Aorta (tissue), 5 donors: ENCODE measurements at regions not wholly inside any gene's neighbourhood (a gene's known extent, or its start where the extent isn't known, plus 50 kb on each side); places are given as distances from the start of the nearest gene placed in this dataset.
A peak's percentile ranks its signal among the peaks of the same experiment; 100 is the strongest.

Experiments used
- ATAC-seq: fragments of 200-7000 bp; cut with Tn5 transposase; one replicate; pipeline ENCODE4 v1.9.1; 2022; ENCODE audit warnings: moderate library complexity; ENCODE audit not compliant: low FRiP score
- DNase-seq, 2 donors: peaks; one replicate each; pipeline ENCODE4 v3.0.0-alpha.2; 2020
- H3K27ac ChIP-seq, 2 donors: one replicate each; pipeline ENCODE4 v1.5.1; 2013; ENCODE audit warnings: low read length in 2 of 2, mild to moderate bottlenecking in 2 of 2, moderate library complexity in 2 of 2, control low read depth in 1 of 2, inconsistent platforms in 1 of 2, low read depth in 1 of 2
- H3K27me3 ChIP-seq, 2 donors: one replicate each; pipeline ENCODE4 v1.6.1; 2013; ENCODE audit warnings: control low read depth in 1 of 2, low read length in 1 of 2, mild to moderate bottlenecking in 1 of 2, moderate library complexity in 1 of 2; ENCODE audit not compliant: insufficient read depth in 2 of 2, control insufficient read depth in 1 of 2
- H3K36me3 ChIP-seq, 2 donors: one replicate each; pipeline ENCODE4 v1.6.1; 2013; ENCODE audit warnings: control low read depth in 1 of 2, low read length in 1 of 2, mild to moderate bottlenecking in 1 of 2; ENCODE audit not compliant: insufficient read depth in 2 of 2, control insufficient read depth in 1 of 2
- H3K4me1 ChIP-seq, 2 donors: one replicate each; pipeline ENCODE4 v1.6.1; 2013; ENCODE audit warnings: low read length in 2 of 2, control low read depth in 1 of 2, mild to moderate bottlenecking in 1 of 2, moderate library complexity in 1 of 2; ENCODE audit not compliant: insufficient read depth in 2 of 2, control insufficient read depth in 1 of 2
- H3K4me3 ChIP-seq, 2 donors: one replicate each; pipeline ENCODE4 v1.5.1; 2013; ENCODE audit warnings: low read length in 2 of 2, control low read depth in 1 of 2, mild to moderate bottlenecking in 1 of 2
- H3K9me3 ChIP-seq: one replicate; pipeline ENCODE4 v1.6.1; 2013; ENCODE audit warnings: mild to moderate bottlenecking, low read length; ENCODE audit not compliant: control insufficient read depth
- WGBS, 2 donors: extraction: QIAGEN DNeasy Blood & Tissue Kit; methylation state at CpG; one replicate each; pipeline ENCODE4 v1.1.7; 2013; 5-methylcytosine and 5-hydroxymethylcytosine counted together
- intact Hi-C, 2 donors: fragments of 100-400 bp; cut with DNase I; formaldehyde crosslinking; loops; one replicate each; pipeline versions ENCODE4 v1.14.2 to v1.15.0; 2022
- donor health status: healthy with polysubstance abuse.
- donor health status: Bipolar disorder and iron deficiency.
- donor health status: DM: no; HTN: no; CAD: no.
- donor health status: DM: no; HTN: no; CAD: no.
- donor health status: DM: yes; HTN: yes; CAD: no.

- Histone ChIP-seq H3K4me3 (no peak overlapping the region), H3K27me3 (no peaks in the 10 kb centered on the region), H3K9me3 (no peaks in the 10 kb centered on the region), H3K27ac (no peak overlapping the region), H3K4me1 (no peaks in the 10 kb centered on the region), H3K36me3 (no peaks in the 10 kb centered on the region)
- WGBS, 2 donors, result 39 to 42% methylated on average over 2 of the region's 2 CpGs
- intact Hi-C loops, result no loop called here
- DNase-seq (no peak), ATAC-seq (no peak)
Observed at GRCh38 chr6:94341173-94341572, 921.8 kb upstream of the EPHA7 start.

- Histone ChIP-seq H3K4me3 (no peak overlapping the region), H3K36me3 (no peaks in the 10 kb centered on the region), H3K4me1 (no peaks in the 10 kb centered on the region), H3K27me3 (no peaks in the 10 kb centered on the region), H3K27ac (no peak overlapping the region), H3K9me3 (no peaks in the 10 kb centered on the region)
- DNase-seq (no peak), ATAC-seq (no peak)
- intact Hi-C loops, result no loop called here
- WGBS, 2 donors, result 82 to 95% methylated on average over 1 of the region's 1 CpG
Observed at GRCh38 chr6:94323853-94324252, 904.5 kb upstream of the EPHA7 start.

- peak; percentile 36 for ATAC-seq
Observed at GRCh38 chr6:94300424-94301144, 881.2 kb upstream of the EPHA7 start.

GRCh38 chr6:94289131-94289530 lies 869.8 kb upstream of the EPHA7 start:
- Histone ChIP-seq H3K27ac (no peak overlapping the region), H3K9me3 (no peaks in the 10 kb centered on the region), H3K27me3 (no peaks in the 10 kb centered on the region), H3K4me3 (no peak overlapping the region), H3K4me1 (no peaks in the 10 kb centered on the region), H3K36me3 (no peaks in the 10 kb centered on the region)
- intact Hi-C loops, result no loop called here
- no peak for ATAC-seq
- WGBS, 2 donors, result 82 to 91% methylated on average over 6 of the region's 6 CpGs
- DNase-seq, result no peak

More at GRCh38 chr6:94300424-94301144, 881.2 kb upstream of the EPHA7 start:
- WGBS, 2 donors, result 57 to 61% methylated on average over 5 of the region's 5 CpGs
- intact Hi-C loops, result no loop called here
- no peak overlapping the region for H3K27ac ChIP-seq
- no peaks in the 10 kb centered on the region for H3K9me3 ChIP-seq
- H3K36me3 ChIP-seq, result no peaks in the 10 kb centered on the region
- H3K27me3 ChIP-seq, result no peaks in the 10 kb centered on the region
- H3K4me1 ChIP-seq, result no peaks in the 10 kb centered on the region
- H3K4me3 ChIP-seq, result no peak overlapping the region
- no peak for DNase-seq

GRCh38 chr6:94278146-94278545 lies 858.8 kb upstream of the EPHA7 start:
- DNase-seq, result no peak
- Histone ChIP-seq H3K27ac (no peak overlapping the region), H3K4me1 (no peaks in the 10 kb centered on the region), H3K27me3 (no peaks in the 10 kb centered on the region), H3K36me3 (no peaks in the 10 kb centered on the region), H3K4me3 (no peak overlapping the region), H3K9me3 (no peaks in the 10 kb centered on the region)
- ATAC-seq, result no peak
- intact Hi-C loops, result no loop called here
- 78% methylated on average over 5 of the region's 5 CpGs for WGBS, 2 donors

GRCh38 chr6:94272327-94272726 lies 853.0 kb upstream of the EPHA7 start:
- Histone ChIP-seq H3K27me3 (no peaks in the 10 kb centered on the region), H3K27ac (no peak overlapping the region), H3K36me3 (no peaks in the 10 kb centered on the region), H3K9me3 (no peaks in the 10 kb centered on the region), H3K4me1 (no peaks in the 10 kb centered on the region), H3K4me3 (no peak overlapping the region)
- DNase-seq (no peak), ATAC-seq (no peak)
- intact Hi-C loops, result no loop called here
- WGBS, 2 donors, result 81 to 93% methylated on average over 2 of the region's 2 CpGs

GRCh38 chr6:94270091-94270948 lies 851.0 kb upstream of the EPHA7 start:
- no peaks in the 10 kb centered on the region for H3K36me3 ChIP-seq
- H3K27me3 ChIP-seq, result no peaks in the 10 kb centered on the region
- H3K4me3 ChIP-seq, result no peak overlapping the region
- WGBS, 2 donors, result 28% methylated on average over 4 of the region's 4 CpGs
- no peak overlapping the region for H3K27ac ChIP-seq
- DNase-seq (no peak), ATAC-seq (no peak)
- no peaks in the 10 kb centered on the region for H3K9me3 ChIP-seq
- intact Hi-C loops, result no loop called here
- no peaks in the 10 kb centered on the region for H3K4me1 ChIP-seq

GRCh38 chr6:94269256-94269655 lies 849.9 kb upstream of the EPHA7 start:
- H3K27me3 ChIP-seq, result no peaks in the 10 kb centered on the region
- no peak overlapping the region for H3K4me3 ChIP-seq
- no peaks in the 10 kb centered on the region for H3K9me3 ChIP-seq
- H3K27ac ChIP-seq, result no peak overlapping the region
- DNase-seq (no peak), ATAC-seq (no peak)
- H3K36me3 ChIP-seq, result no peaks in the 10 kb centered on the region
- H3K4me1 ChIP-seq, result no peaks in the 10 kb centered on the region
- intact Hi-C loops, result no loop called here

GRCh38 chr6:94260765-94261164 lies 841.4 kb upstream of the EPHA7 start:
- intact Hi-C loops, result no loop called here
- no peaks in the 10 kb centered on the region for H3K27me3 ChIP-seq
- ATAC-seq (no peak), DNase-seq (no peak)
- H3K27ac ChIP-seq, result no peak overlapping the region
- H3K36me3 ChIP-seq, result no peaks in the 10 kb centered on the region
- H3K4me3 ChIP-seq, result no peak overlapping the region
- no peaks in the 10 kb centered on the region for H3K4me1 ChIP-seq
- H3K9me3 ChIP-seq, result peaks cover 2% of the 10 kb centered on the region
